GM12874 (cell line): ENCODE measurements at regions not wholly inside any gene's neighbourhood (a gene's known extent, or its start where the extent isn't known, plus 50 kb on each side); places are given as distances from the start of the nearest gene placed in this dataset.

Source experiments
- TF ChIP-seq, protein P1 (sequence below): IDR thresholded peaks from 2 replicates; pipeline ENCODE4 v1.5.1; 2011; ENCODE audit warnings: low read depth, mild to moderate bottlenecking, control low read depth, low read length, moderate library complexity; ENCODE audit not compliant: insufficient read depth

DNA sequence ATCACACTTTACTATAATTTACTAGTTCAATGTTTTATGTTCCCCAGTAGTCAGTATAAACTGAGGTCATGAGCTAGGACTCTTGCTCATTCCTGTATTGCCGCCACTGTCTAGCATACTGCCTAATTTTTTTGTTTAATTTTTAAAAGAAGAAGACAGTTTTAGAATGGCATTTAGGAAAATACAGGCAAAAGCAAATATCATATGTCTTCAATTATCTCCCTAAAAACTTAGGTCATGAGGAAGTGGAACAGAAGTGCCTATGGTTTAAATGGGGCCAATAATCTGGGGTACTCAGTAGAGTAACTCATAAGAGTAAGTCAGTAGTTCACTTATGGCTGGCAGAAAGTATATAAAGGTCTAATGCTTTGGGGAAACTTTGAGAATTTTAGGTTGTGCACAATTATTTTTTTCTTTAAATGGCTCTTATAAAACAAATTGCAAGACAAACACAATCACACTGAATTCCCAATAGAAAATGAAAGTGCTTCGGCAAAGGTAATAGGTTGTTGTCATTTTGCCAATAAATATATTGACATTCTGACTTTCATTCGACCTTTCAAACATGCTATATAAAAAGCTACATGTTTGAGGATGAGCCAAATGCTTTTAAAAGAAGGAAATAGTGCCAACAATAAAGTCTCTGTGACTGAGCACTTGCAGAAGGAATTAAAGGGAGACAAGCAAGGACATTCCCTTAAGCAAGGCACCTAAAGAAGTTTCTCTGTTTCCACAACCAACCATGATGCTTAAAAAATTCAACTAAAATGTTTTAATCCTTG, 390.1 kb downstream of the PDGFC start:
- TF ChIP-seq, protein P1, sequence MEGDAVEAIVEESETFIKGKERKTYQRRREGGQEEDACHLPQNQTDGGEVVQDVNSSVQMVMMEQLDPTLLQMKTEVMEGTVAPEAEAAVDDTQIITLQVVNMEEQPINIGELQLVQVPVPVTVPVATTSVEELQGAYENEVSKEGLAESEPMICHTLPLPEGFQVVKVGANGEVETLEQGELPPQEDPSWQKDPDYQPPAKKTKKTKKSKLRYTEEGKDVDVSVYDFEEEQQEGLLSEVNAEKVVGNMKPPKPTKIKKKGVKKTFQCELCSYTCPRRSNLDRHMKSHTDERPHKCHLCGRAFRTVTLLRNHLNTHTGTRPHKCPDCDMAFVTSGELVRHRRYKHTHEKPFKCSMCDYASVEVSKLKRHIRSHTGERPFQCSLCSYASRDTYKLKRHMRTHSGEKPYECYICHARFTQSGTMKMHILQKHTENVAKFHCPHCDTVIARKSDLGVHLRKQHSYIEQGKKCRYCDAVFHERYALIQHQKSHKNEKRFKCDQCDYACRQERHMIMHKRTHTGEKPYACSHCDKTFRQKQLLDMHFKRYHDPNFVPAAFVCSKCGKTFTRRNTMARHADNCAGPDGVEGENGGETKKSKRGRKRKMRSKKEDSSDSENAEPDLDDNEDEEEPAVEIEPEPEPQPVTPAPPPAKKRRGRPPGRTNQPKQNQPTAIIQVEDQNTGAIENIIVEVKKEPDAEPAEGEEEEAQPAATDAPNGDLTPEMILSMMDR = no peak

DNA sequence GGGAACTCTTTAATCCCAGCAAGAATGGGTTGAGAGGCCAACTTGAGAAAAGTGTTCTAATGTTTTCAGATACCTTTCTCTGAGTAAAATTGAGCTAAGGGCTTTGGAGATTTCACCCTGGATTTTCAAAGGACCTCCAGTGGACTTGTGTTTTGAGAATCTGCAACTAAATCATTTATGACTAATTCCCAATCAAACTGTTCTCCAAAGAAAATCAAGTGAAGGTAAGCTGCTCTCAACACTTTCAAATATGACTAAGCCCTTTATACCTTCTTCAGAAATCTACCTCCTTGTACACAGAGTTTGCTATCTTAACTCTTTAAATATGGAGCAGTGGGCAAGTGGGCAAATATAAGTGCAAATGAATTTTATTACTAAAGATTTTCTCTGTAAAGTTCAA, 392.9 kb downstream of the PDGFC start:
- TF ChIP-seq, protein P1 = no peak

DNA sequence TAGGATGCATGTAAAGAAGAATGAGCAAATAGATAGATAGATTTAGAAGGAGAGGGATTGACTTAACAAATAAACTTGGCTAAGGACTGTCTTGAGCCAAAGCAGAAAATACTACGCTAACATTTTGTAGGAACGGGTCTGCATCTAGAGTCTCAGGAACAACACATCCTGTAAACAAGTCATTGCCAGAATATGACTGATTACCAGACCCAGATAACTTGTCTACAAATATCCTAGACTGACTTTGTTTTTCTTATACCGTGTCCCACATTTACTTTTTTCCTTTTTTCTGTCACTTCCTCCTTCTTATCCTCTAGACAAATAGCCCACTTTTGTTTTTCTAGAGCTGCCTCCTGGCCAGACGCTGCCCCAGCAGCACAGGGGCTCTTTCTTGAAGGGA, 393.6 kb downstream of the PDGFC start:
- TF ChIP-seq, protein P1 = no peak

DNA sequence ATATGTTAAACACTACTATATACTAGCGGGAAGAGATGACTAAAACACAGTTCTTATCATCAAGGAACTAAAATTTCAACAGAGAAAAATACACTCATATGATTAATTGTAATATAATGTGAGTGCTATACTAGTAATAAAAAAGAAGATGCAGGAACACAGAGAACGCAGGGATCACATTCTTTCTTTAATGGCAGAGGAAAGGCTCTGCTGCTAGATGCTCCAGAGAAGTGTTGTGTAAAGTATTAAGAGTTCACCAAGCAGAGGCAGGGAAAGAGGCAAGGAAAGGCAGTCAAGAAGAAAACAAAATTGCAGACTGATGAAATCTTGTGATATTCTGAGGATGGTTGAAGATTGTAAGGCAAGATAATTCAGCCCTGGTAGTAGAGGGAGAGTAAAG, 394.7 kb downstream of the PDGFC start:
- TF ChIP-seq, protein P1 = no peak

DNA sequence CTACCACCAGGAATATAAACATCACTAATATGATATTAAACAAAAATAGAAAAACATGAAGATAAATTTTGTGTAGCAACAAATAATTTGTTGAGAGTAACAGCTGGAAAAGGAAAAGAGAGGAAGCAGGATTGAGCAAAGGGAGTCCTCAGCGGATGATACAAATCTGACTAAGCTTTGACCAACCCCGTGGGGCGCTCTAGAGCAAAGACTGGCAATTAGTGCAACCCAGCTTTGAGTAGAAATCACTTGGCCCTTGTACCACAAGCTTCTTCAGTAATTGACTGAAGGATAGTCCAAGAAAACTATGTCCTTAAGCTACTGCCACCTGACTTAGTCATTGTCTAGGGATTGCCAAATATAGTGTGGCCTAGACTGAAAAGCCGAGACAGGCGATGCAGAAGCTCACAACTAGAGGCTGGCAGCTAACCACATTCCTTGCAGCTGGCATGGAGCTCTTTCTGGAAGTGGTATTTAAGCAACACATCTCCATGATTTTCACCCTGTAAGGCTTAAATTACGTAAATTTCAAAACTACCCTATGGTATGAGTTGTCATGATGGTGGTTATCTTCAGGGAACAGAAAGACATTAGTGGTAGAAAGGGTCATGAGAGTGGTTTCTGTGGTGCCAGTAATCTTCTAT, 396.0 kb downstream of the PDGFC start:
- TF ChIP-seq, protein P1 = peak; percentile 37; the same call in 1 of the 2 replicates

DNA sequence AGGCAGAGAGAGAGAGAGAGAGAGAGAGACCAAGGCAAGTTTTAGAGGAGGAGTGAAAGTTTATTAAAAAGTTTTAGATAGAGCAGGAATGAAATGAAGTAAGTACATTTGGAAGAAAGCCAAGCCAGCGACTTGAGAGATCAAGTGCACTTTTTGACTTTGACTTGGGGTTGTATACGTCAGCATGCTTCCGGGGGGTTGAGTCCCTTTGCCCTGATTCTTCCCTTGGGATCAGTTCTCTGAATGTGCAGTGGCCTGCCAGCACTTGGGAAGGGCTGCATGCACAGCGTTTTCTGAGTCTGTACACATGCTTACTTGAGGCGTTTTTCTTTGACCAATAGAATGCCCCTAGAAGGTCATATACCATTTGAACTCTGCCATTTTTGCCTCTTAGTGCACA, 400.5 kb downstream of the PDGFC start:
- TF ChIP-seq, protein P1 = no peak

DNA sequence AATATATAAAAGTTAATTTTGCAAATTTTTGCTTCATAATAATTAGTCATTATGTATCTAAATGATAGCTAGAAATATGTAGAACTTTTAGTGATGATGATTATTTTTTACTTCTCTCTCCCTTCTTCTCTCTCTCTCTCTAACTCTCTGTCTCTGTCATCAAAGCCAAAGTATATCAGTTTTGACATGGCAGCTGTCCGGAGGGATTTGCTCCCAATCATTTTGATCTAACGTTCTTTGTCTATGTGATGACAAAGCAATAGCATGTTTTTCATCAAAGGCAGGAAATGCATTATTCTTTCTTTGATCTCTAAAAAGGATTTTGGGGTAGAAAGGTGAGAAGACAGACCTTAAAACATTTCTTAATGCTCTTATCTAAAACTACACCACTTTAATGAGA, 402.1 kb downstream of the PDGFC start:
- TF ChIP-seq, protein P1 = no peak
